H9 (cell line): ENCODE measurements at regions not wholly inside any gene's neighbourhood (a gene's known extent, or its start where the extent isn't known, plus 50 kb on each side); places are given as distances from the start of the nearest gene placed in this dataset.

ENCODE experiments used
- DNase-seq: peaks from one replicate; pipeline ENCODE4 v3.0.0-alpha.2; 2017
- H2AFZ ChIP-seq: one replicate; pipeline ENCODE4 v1.6.1; 2013; ENCODE audit warnings: mild to moderate bottlenecking, low read length, control low read depth, moderate library complexity
- H2AK5ac ChIP-seq: 2 replicates; pipeline ENCODE4 v1.6.1; 2013; ENCODE audit warnings: low read length, control low read depth, mixed read lengths; ENCODE audit not compliant: insufficient read length
- H2BK120ac ChIP-seq: one replicate; pipeline ENCODE4 v1.6.1; 2013; ENCODE audit warnings: low read depth, mild to moderate bottlenecking, low read length, control low read depth, inconsistent platforms; ENCODE audit not compliant: poor library complexity, severe bottlenecking
- H2BK12ac ChIP-seq: 2 replicates; pipeline ENCODE4 v1.6.1; 2013; ENCODE audit warnings: low read length, control low read depth, mixed read lengths, low read depth; ENCODE audit not compliant: insufficient read length
- H2BK15ac ChIP-seq: 2 replicates; pipeline ENCODE4 v1.6.1; 2013; ENCODE audit warnings: low read depth, low read length, control low read depth
- H2BK20ac ChIP-seq: one replicate; pipeline ENCODE4 v1.6.1; 2013; ENCODE audit warnings: low read depth, mild to moderate bottlenecking, low read length, control low read depth, inconsistent platforms; ENCODE audit not compliant: poor library complexity, severe bottlenecking
- H2BK5ac ChIP-seq: 2 replicates; pipeline ENCODE4 v1.6.1; 2013; ENCODE audit warnings: low read length, control low read depth, mixed read lengths; ENCODE audit not compliant: insufficient read length
- H3K14ac ChIP-seq: 2 replicates; pipeline ENCODE4 v1.6.1; 2013; ENCODE audit warnings: low read length, control low read depth; ENCODE audit not compliant: insufficient read depth
- H3K18ac ChIP-seq: 2 replicates; pipeline ENCODE4 v1.6.1; 2013; ENCODE audit warnings: low read depth, mild to moderate bottlenecking, mixed read lengths, low read length, control low read depth; ENCODE audit not compliant: insufficient read length
- H3K23ac ChIP-seq: 2 replicates; pipeline ENCODE4 v1.6.1; 2013; ENCODE audit warnings: low read length, control low read depth, mixed read lengths, low read depth; ENCODE audit not compliant: insufficient read length
- H3K23me2 ChIP-seq: 2 replicates; pipeline ENCODE4 v1.6.1; 2013; ENCODE audit warnings: low read depth, mild to moderate bottlenecking, mixed read lengths, low read length, control low read depth; ENCODE audit not compliant: insufficient read length, poor library complexity, severe bottlenecking
- H3K27ac ChIP-seq: 2 replicates; pipeline ENCODE4 v1.5.1; 2013; ENCODE audit warnings: low read length, control low read depth, mixed read lengths, low read depth; ENCODE audit not compliant: insufficient read length
- H3K27me3 ChIP-seq: 2 replicates; pipeline ENCODE4 v1.6.1; 2013; ENCODE audit warnings: low read length, control low read depth, inconsistent platforms; ENCODE audit not compliant: insufficient read depth
- H3K4ac ChIP-seq: 2 replicates; pipeline ENCODE4 v1.6.1; 2013; ENCODE audit warnings: low read depth, mild to moderate bottlenecking, control low read depth, inconsistent platforms, low read length, moderate library complexity
- H3K4me1 ChIP-seq: 2 replicates; pipeline ENCODE4 v1.6.1; 2013; ENCODE audit warnings: low read length, control low read depth, inconsistent platforms; ENCODE audit not compliant: insufficient read depth
- H3K4me2 ChIP-seq: 2 replicates; pipeline ENCODE4 v1.6.1; 2013; ENCODE audit warnings: low read length, control low read depth, mixed read lengths; ENCODE audit not compliant: insufficient read length, insufficient read depth
- H3K56ac ChIP-seq: 2 replicates; pipeline ENCODE4 v1.6.1; 2013; ENCODE audit warnings: low read depth, mild to moderate bottlenecking, mixed read lengths, low read length, control low read depth; ENCODE audit not compliant: insufficient read length
- H3K79me1 ChIP-seq: 2 replicates; pipeline ENCODE4 v1.6.1; 2013; ENCODE audit warnings: low read depth, mild to moderate bottlenecking, moderate library complexity, low read length, control low read depth, inconsistent platforms; ENCODE audit not compliant: insufficient read depth, poor library complexity, severe bottlenecking
- H3K79me2 ChIP-seq: 2 replicates; pipeline ENCODE4 v1.6.1; 2013; ENCODE audit warnings: low read length, control low read depth, inconsistent platforms; ENCODE audit not compliant: insufficient read depth
- H3K9ac ChIP-seq: 2 replicates; pipeline ENCODE4 v1.6.1; 2013; ENCODE audit warnings: low read length, control low read depth, mixed read lengths; ENCODE audit not compliant: insufficient read length; ENCODE audit errors: extremely low read depth
- H3K9me3 ChIP-seq: one replicate; pipeline ENCODE4 v1.6.1; 2013; ENCODE audit warnings: low read depth, low read length, inconsistent platforms; ENCODE audit not compliant: control insufficient read depth
- H3T11ph ChIP-seq: one replicate; pipeline ENCODE4 v1.6.1; 2013; ENCODE audit warnings: mild to moderate bottlenecking, low read length, control low read depth, inconsistent platforms
- H4K20me1 ChIP-seq: one replicate; pipeline ENCODE4 v1.6.1; 2013; ENCODE audit not compliant: control insufficient read depth, insufficient read length, insufficient read depth
- H4K5ac ChIP-seq: 2 replicates; pipeline ENCODE4 v1.6.1; 2013; ENCODE audit warnings: low read depth, mild to moderate bottlenecking, mixed read lengths, low read length, control low read depth; ENCODE audit not compliant: insufficient read length
- H4K8ac ChIP-seq: replicated peaks from 2 replicates; pipeline ENCODE4 v1.6.1; 2013; ENCODE audit warnings: low read length, control low read depth, mixed read lengths, low read depth; ENCODE audit not compliant: insufficient read length
- H4K91ac ChIP-seq: 2 replicates; pipeline ENCODE4 v1.6.1; 2013; ENCODE audit warnings: low read depth, mild to moderate bottlenecking, moderate library complexity, mixed read lengths, low read length, control low read depth; ENCODE audit not compliant: insufficient read length
- H3K27ac Mint-ChIP-seq, 3 experiments: 2 replicates in 2 of 3; 3 replicates in 1 of 3; pipeline ENCODE4 v1.8.0; 2020 to 2021; ENCODE audit warnings: mixed read lengths in 3 of 3, mild to moderate bottlenecking in 1 of 3, moderate library complexity in 1 of 3
- H3K27me3 Mint-ChIP-seq: 2 replicates; pipeline ENCODE4 v1.8.0; 2021; ENCODE audit warnings: low read depth, mild to moderate bottlenecking, moderate library complexity, mixed read lengths
- H3K36me3 Mint-ChIP-seq, 3 experiments: 2 replicates in 2 of 3; 3 replicates in 1 of 3; pipeline ENCODE4 v1.8.0; 2020 to 2021; ENCODE audit warnings: low read depth in 3 of 3, mixed read lengths in 3 of 3; ENCODE audit not compliant: insufficient read depth in 1 of 3
- H3K4me1 Mint-ChIP-seq, 2 experiments: 2 replicates each; pipeline ENCODE4 v1.8.0; 2020; ENCODE audit warnings: mixed read lengths in 2 of 2
- H3K4me3 Mint-ChIP-seq, 2 experiments: 2 replicates in 1 of 2; 3 replicates in 1 of 2; pipeline ENCODE4 v1.8.0; 2020 to 2021; ENCODE audit warnings: mild to moderate bottlenecking in 2 of 2, mixed read lengths in 2 of 2, moderate library complexity in 1 of 2
- H3K9me3 Mint-ChIP-seq, 2 experiments: 2 replicates in 1 of 2; 3 replicates in 1 of 2; pipeline ENCODE4 v1.8.0; 2020; ENCODE audit warnings: mild to moderate bottlenecking in 2 of 2, mixed read lengths in 2 of 2, moderate library complexity in 1 of 2
- WGBS: extraction: QIAGEN DNeasy Blood & Tissue Kit; methylation state at CpG from one replicate; pipeline ENCODE4 v1.1.7; 2013; ENCODE audit warnings: missing lambda C conversion rate, low lambda C conversion rate, mixed read lengths; ENCODE audit not compliant: insufficient read length; ENCODE audit errors: extremely low coverage; 5-methylcytosine and 5-hydroxymethylcytosine counted together
- TF ChIP-seq, protein P1 (sequence below): fragments of 200-600 bp; sonication (generic); conservative IDR thresholded peaks from 3 replicates; pipeline ENCODE4 v1.8.0; 2021; ENCODE audit warnings: antibody characterized with exemption, mild to moderate bottlenecking

DNA sequence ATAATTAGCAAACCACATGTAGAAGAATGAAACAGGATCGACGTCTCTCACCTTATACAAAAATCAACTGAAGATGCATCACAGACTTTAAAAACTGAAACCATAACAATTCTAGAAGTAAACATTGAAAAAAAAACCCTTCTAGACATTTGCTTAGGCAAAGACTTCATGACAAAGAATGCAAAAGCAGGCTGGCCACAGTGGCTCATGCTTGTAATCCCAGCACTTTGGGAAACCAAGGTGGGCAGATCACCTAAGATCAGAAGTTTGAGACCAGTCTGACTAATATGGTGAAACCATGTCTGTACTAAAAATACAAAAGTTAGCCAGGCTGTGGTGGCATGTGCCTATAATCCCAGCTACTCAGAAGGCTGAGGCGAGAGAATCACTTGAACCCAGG lies 1351.7 kb downstream of the MRPL39 start:
- H3K4me1 Mint-ChIP-seq: no peaks in the 10 kb centered on the region
- WGBS: no CpG with 5 or more reads among the region's 3 CpGs

More for the DNA sequence above, 1351.7 kb downstream of the MRPL39 start:
- H2BK12ac ChIP-seq: no peak overlapping the region
- H2BK5ac ChIP-seq: no peak overlapping the region
- no peak overlapping the region for H2BK20ac ChIP-seq
- H3K79me1 ChIP-seq: no peaks in the 10 kb centered on the region
- no peak overlapping the region for H3K4me2 ChIP-seq
- H2BK120ac ChIP-seq: no peak overlapping the region
- H4K8ac ChIP-seq: no peak overlapping the region
- H3K23me2 ChIP-seq: no peaks in the 10 kb centered on the region
- H3K36me3 Mint-ChIP-seq: peaks cover 0 to 23% (median 3%) of the 10 kb centered on the region in 3 experiments; a peak in 3 of 7 replicates
- no peak overlapping the region for H3K27ac Mint-ChIP-seq
- no peaks in the 10 kb centered on the region for H3K9me3 ChIP-seq
- no peak overlapping the region for H3K56ac ChIP-seq
- H3K18ac ChIP-seq: no peak overlapping the region
- no peak overlapping the region for H3K14ac ChIP-seq
- H3K27me3 ChIP-seq: no peaks in the 10 kb centered on the region
- H3K9ac ChIP-seq: no peak overlapping the region
- H3K4me3 Mint-ChIP-seq: no peak overlapping the region
- H3K27ac ChIP-seq: no peak overlapping the region
- H3K4ac ChIP-seq: no peak overlapping the region
- no peak overlapping the region for H3T11ph ChIP-seq
- peaks cover 47 to 54% of the 10 kb centered on the region in 2 experiments for H3K9me3 Mint-ChIP-seq
- H2AFZ ChIP-seq: no peak overlapping the region
- H4K5ac ChIP-seq: no peak overlapping the region
- no peak overlapping the region for H4K91ac ChIP-seq
- H3K27me3 Mint-ChIP-seq: no peaks in the 10 kb centered on the region
- no peak for DNase-seq
- H3K4me1 ChIP-seq: no peaks in the 10 kb centered on the region
- TF ChIP-seq, protein P1, sequence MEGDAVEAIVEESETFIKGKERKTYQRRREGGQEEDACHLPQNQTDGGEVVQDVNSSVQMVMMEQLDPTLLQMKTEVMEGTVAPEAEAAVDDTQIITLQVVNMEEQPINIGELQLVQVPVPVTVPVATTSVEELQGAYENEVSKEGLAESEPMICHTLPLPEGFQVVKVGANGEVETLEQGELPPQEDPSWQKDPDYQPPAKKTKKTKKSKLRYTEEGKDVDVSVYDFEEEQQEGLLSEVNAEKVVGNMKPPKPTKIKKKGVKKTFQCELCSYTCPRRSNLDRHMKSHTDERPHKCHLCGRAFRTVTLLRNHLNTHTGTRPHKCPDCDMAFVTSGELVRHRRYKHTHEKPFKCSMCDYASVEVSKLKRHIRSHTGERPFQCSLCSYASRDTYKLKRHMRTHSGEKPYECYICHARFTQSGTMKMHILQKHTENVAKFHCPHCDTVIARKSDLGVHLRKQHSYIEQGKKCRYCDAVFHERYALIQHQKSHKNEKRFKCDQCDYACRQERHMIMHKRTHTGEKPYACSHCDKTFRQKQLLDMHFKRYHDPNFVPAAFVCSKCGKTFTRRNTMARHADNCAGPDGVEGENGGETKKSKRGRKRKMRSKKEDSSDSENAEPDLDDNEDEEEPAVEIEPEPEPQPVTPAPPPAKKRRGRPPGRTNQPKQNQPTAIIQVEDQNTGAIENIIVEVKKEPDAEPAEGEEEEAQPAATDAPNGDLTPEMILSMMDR: no peak
- no peak overlapping the region for H2BK15ac ChIP-seq
- no peaks in the 10 kb centered on the region for H4K20me1 ChIP-seq
- no peak overlapping the region for H3K23ac ChIP-seq
- H2AK5ac ChIP-seq: no peak overlapping the region
- no peaks in the 10 kb centered on the region for H3K79me2 ChIP-seq
